Prostate gland (tissue), 2 donors: ENCODE measurements at regions not wholly inside any gene's neighbourhood (a gene's known extent, or its start where the extent isn't known, plus 50 kb on each side); places are given as distances from the start of the nearest gene placed in this dataset.

Source experiments
- POLR2A ChIP-seq: fragments of 450-650 bp; IDR thresholded peaks from one replicate; pipeline ENCODE4 v1.6.1; 2016; ENCODE audit warnings: antibody characterized with exemption, mild to moderate bottlenecking
- POLR2AphosphoS5 ChIP-seq: sonication (generic); formaldehyde crosslinking; IDR thresholded peaks from one replicate; pipeline ENCODE4 v1.6.1; 2017; ENCODE audit warnings: antibody characterized with exemption
- TF ChIP-seq, protein P1 (sequence below), 4 experiments: fragments of 200-600 bp in 2 of 4; fragments of 450-650 bp in 2 of 4; sonication (generic) in 2 of 4; IDR thresholded peaks; 1 replicate in 3 of 4; 2 replicates in 1 of 4; pipeline ENCODE4 v1.5.1; 2016 to 2019; ENCODE audit warnings: antibody characterized with exemption in 4 of 4, mild to moderate bottlenecking in 2 of 4, moderate library complexity in 2 of 4

DNA sequence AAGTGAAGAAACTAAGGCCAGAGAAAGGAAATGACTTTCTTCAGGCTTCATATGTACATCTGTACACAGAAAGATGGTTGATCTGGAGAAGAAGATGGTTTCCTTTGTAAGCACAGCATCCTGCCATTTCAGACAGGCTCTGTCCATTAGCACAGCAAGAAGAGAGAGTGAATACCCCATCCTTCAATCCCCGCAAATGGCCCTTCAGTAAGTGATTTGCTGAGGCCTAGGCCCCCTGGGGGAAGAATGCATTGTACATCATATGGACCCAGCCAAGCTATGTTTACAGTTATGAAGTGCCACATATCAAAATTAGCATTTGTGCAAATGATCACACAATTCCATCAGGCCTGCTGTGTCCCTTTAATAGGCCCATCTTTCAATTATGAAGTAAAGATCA lies 657.4 kb downstream of the BRINP1 start:
- TF ChIP-seq, protein P1, sequence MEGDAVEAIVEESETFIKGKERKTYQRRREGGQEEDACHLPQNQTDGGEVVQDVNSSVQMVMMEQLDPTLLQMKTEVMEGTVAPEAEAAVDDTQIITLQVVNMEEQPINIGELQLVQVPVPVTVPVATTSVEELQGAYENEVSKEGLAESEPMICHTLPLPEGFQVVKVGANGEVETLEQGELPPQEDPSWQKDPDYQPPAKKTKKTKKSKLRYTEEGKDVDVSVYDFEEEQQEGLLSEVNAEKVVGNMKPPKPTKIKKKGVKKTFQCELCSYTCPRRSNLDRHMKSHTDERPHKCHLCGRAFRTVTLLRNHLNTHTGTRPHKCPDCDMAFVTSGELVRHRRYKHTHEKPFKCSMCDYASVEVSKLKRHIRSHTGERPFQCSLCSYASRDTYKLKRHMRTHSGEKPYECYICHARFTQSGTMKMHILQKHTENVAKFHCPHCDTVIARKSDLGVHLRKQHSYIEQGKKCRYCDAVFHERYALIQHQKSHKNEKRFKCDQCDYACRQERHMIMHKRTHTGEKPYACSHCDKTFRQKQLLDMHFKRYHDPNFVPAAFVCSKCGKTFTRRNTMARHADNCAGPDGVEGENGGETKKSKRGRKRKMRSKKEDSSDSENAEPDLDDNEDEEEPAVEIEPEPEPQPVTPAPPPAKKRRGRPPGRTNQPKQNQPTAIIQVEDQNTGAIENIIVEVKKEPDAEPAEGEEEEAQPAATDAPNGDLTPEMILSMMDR (IDR thresholded peaks at IDR 0.05): no peak
- TF ChIP-seq POLR2A: no peak
- no peak for TF ChIP-seq POLR2AphosphoS5
